ENCODE measurements at regions not wholly inside any gene's neighbourhood (a gene's known extent, or its start where the extent isn't known, plus 50 kb on each side); places are given as distances from the start of the nearest gene placed in this dataset.

- Histone ChIP-seq H4K20me1 (ENCODE audit: insufficient read depth, low read length) (no peaks in the 10 kb centered on the region), H4K91ac (ENCODE audit: insufficient read depth, low read depth, low read length) (no peak overlapping the region), H3K4me2 (ENCODE audit: low read depth, low read length) (no peak overlapping the region), H3K79me1 (ENCODE audit: low read depth in 1 of 2, low read length in 2 of 2) (no peaks in the 10 kb centered on the region), H2BK120ac (ENCODE audit: low read depth, low read length) (no peak overlapping the region), H3K18ac (ENCODE audit: low read depth, low read length) (no peak overlapping the region), H2BK15ac (ENCODE audit: low read depth, low read length) (no peak overlapping the region), H3K9ac (ENCODE audit: low read depth, low read length) (no peak overlapping the region), H3K9me3 (ENCODE audit: control insufficient read depth, insufficient read depth, low read length) (peaks cover 4% of the 10 kb centered on the region), H2BK5ac (ENCODE audit: low read depth, low read length, poor library complexity, severe bottlenecking) (no peak overlapping the region), H3K9me1 (ENCODE audit: insufficient read depth, low read length) (no peaks in the 10 kb centered on the region), H2BK20ac (ENCODE audit: low read depth, low read length) (no peak overlapping the region), H2AK5ac (ENCODE audit: low read depth, low read length) (no peak overlapping the region), H4K5ac (ENCODE audit: low read depth, low read length) (no peak overlapping the region), H3K4me1 (ENCODE audit: control insufficient read depth, insufficient read depth, low read length) (no peaks in the 10 kb centered on the region), H3K36me3 (ENCODE audit: control insufficient read depth, insufficient read depth, low read length) (no peaks in the 10 kb centered on the region), H3K27me3 (ENCODE audit: control insufficient read depth, insufficient read depth, low read length) (no peaks in the 10 kb centered on the region), H3K4ac (ENCODE audit: low read depth, low read length) (no peak overlapping the region), H3K56ac (ENCODE audit: extremely low read depth, insufficient read depth, low read length) (no peak overlapping the region), H2AK9ac (replicated peaks; ENCODE audit: low read depth, low read length, poor library complexity) (no peak overlapping the region), H4K8ac (ENCODE audit: low read depth in 2 of 2, low read length in 2 of 2) (no peak overlapping the region), H3K14ac (replicated peaks; ENCODE audit: low read depth, low read length) (no peak overlapping the region), H2AFZ (replicated peaks; ENCODE audit: low read length, poor library complexity) (no peak overlapping the region), H3K4me3 (ENCODE audit: insufficient read depth, low read depth, low read length) (no peak overlapping the region), H3K27ac (ENCODE audit: insufficient read depth, low read length) (no peak overlapping the region), H3K23ac (ENCODE audit: low read depth, low read length) (no peak overlapping the region)
- DNase-seq (no peak), ATAC-seq (ENCODE audit: low read depth) (no peak)
- no peak for TF ChIP-seq FOS (IDR thresholded peaks at IDR 0.05; ENCODE audit: low read depth, low read length)
- no peak for TF ChIP-seq CEBPB (IDR thresholded peaks at IDR 0.05; ENCODE audit: low read depth, low read length)
- no peak for TF ChIP-seq BHLHE40 (IDR thresholded peaks at IDR 0.05; ENCODE audit: low read depth, low read length)
- TF ChIP-seq CHD1 (IDR thresholded peaks at IDR 0.05; ENCODE audit: low read depth, low read length): no peak
- BruUV-seq (replicated peaks): no TSS peak
- dilution Hi-C loops (cut with HindIII; ENCODE audit: low sequenced_read_pairs, unreplicated experiment) (no loop called here), intact Hi-C loops (cut with micrococcal nuclease) (no loop called here), in situ Hi-C loops (cut with MboI; ENCODE audit: low sequenced_read_pairs) (no loop called here)
- CTCF ChIA-PET: no interaction called here
- WGBS, 2 experiments (ENCODE audit: extremely low coverage in 2 of 2, insufficient read length in 1 of 2): no CpG with 5 or more reads among the region's 6 CpGs
- POLR2A ChIA-PET (ENCODE audit: unreplicated experiment): no interaction called here
Measured at GRCh38 chr4:45668128-45668527, 455.7 kb downstream of the GABRG1 start.

Measured in IMR-90 (cell line).